ENCODE measurements at regions not wholly inside any gene's neighbourhood (a gene's known extent, or its start where the extent isn't known, plus 50 kb on each side); places are given as distances from the start of the nearest gene placed in this dataset.

GRCh38 chr13:111936267-111936925, 130.6 kb upstream of the SOX1 start:
- Histone ChIP-seq H3K9ac (ENCODE audit: low read length) (no peak overlapping the region), H3K4me2 (replicated peaks; ENCODE audit: low read depth, low read length, poor library complexity, severe bottlenecking) (no peak overlapping the region), H3K36me3 (replicated peaks in 1 of 2; ENCODE audit: control extremely low read depth in 1 of 2, control insufficient read depth in 1 of 2, extremely low read depth in 1 of 2, insufficient read depth in 2 of 2, low read length in 1 of 2) (no peaks in the 10 kb centered on the region), H3K4me3 (ENCODE audit: control extremely low read depth in 1 of 5, extremely low read depth in 1 of 5, insufficient read depth in 1 of 5, low read depth in 2 of 5, low read length in 4 of 5) (no peak overlapping the region), H3K4me1 (ENCODE audit: control insufficient read depth in 2 of 2, insufficient read depth in 2 of 2, low read length in 2 of 2) (no peaks in the 10 kb centered on the region), H3K27ac (ENCODE audit: low read length in 2 of 2) (no peak overlapping the region), H2AFZ (ENCODE audit: insufficient read depth, low read depth, low read length, poor library complexity, severe bottlenecking) (no peak overlapping the region), H4K20me1 (ENCODE audit: control insufficient read depth, insufficient read depth, low read length, poor library complexity, severe bottlenecking) (no peaks in the 10 kb centered on the region), H3K9me3 (ENCODE audit: control extremely low read depth in 1 of 3, control insufficient read depth in 2 of 3, insufficient read depth in 1 of 3, low read length in 2 of 3) (peaks cover 0 to 11% (median 0%) of the 10 kb centered on the region in 3 donors), H3K79me2 (ENCODE audit: control insufficient read depth, insufficient read depth, low read length) (no peaks in the 10 kb centered on the region), H3K27me3 (replicated peaks in 1 of 4; ENCODE audit: control extremely low read depth in 1 of 4, control insufficient read depth in 3 of 4, insufficient read depth in 4 of 4, low read length in 3 of 4) (peaks cover 0 to 3% (median 0%) of the 10 kb centered on the region in 4 experiments)
- 82% methylated on average over 3 of the region's 3 CpGs for WGBS (ENCODE audit: insufficient coverage)
- ATAC-seq (ENCODE audit: low read depth): no peak
- ChIA-PET POLR2A (no interaction called here), CTCF (no interaction called here)
- no peak for DNase-seq
- Mint-ChIP-seq H3K4me3 (no peak overlapping the region), H3K4me1 (no peaks in the 10 kb centered on the region), H3K9me3 (ENCODE audit: insufficient read depth) (peaks cover 4% of the 10 kb centered on the region), H3K27me3 (peaks cover 10% of the 10 kb centered on the region), H3K27ac (no peak overlapping the region)
- intact Hi-C loops (cut with micrococcal nuclease): no loop called here
- TF ChIP-seq EZH2 (IDR thresholded peaks at IDR 0.05; ENCODE audit: borderline replicate concordance, insufficient read depth, low read depth, low read length, poor library complexity, severe bottlenecking): no peak
- no peak for TF ChIP-seq CTCF (IDR thresholded peaks at IDR 0.05)

- no peak for ATAC-seq (ENCODE audit: low read depth)
- intact Hi-C loops (cut with micrococcal nuclease): no loop called here
- Histone ChIP-seq H3K4me2 (replicated peaks; ENCODE audit: low read depth, low read length, poor library complexity, severe bottlenecking) (no peak overlapping the region), H3K9me3 (ENCODE audit: control extremely low read depth in 1 of 3, control insufficient read depth in 2 of 3, insufficient read depth in 1 of 3, low read length in 2 of 3) (peaks cover 0 to 11% (median 0%) of the 10 kb centered on the region in 3 donors), H3K36me3 (replicated peaks in 1 of 2; ENCODE audit: control extremely low read depth in 1 of 2, control insufficient read depth in 1 of 2, extremely low read depth in 1 of 2, insufficient read depth in 2 of 2, low read length in 1 of 2) (no peaks in the 10 kb centered on the region), H4K20me1 (ENCODE audit: control insufficient read depth, insufficient read depth, low read length, poor library complexity, severe bottlenecking) (no peaks in the 10 kb centered on the region), H3K4me3 (ENCODE audit: control extremely low read depth in 1 of 5, extremely low read depth in 1 of 5, insufficient read depth in 1 of 5, low read depth in 2 of 5, low read length in 4 of 5) (no peak overlapping the region), H3K27me3 (replicated peaks in 1 of 4; ENCODE audit: control extremely low read depth in 1 of 4, control insufficient read depth in 3 of 4, insufficient read depth in 4 of 4, low read length in 3 of 4) (peaks cover 0 to 3% (median 0%) of the 10 kb centered on the region in 4 experiments), H2AFZ (ENCODE audit: insufficient read depth, low read depth, low read length, poor library complexity, severe bottlenecking) (no peak overlapping the region), H3K27ac (ENCODE audit: low read length in 2 of 2) (no peak overlapping the region), H3K9ac (ENCODE audit: low read length) (no peak overlapping the region), H3K79me2 (ENCODE audit: control insufficient read depth, insufficient read depth, low read length) (no peaks in the 10 kb centered on the region), H3K4me1 (ENCODE audit: control insufficient read depth in 2 of 2, insufficient read depth in 2 of 2, low read length in 2 of 2) (no peaks in the 10 kb centered on the region)
- no peak for DNase-seq
- WGBS (ENCODE audit: insufficient coverage): 91% methylated on average over 9 of the region's 9 CpGs
- Mint-ChIP-seq H3K27ac (no peak overlapping the region), H3K9me3 (ENCODE audit: insufficient read depth) (no peaks in the 10 kb centered on the region), H3K4me3 (no peak overlapping the region), H3K4me1 (no peaks in the 10 kb centered on the region), H3K27me3 (peaks cover 10% of the 10 kb centered on the region)
- ChIA-PET CTCF (no interaction called here), POLR2A (no interaction called here)
- TF ChIP-seq EZH2 (IDR thresholded peaks at IDR 0.05; ENCODE audit: borderline replicate concordance, insufficient read depth, low read depth, low read length, poor library complexity, severe bottlenecking) (no peak), CTCF (IDR thresholded peaks at IDR 0.05) (no peak)
Measured at GRCh38 chr13:111937777-111938311, 129.1 kb upstream of the SOX1 start.

Data from B cell (primary cell).